ENCODE measurements at regions not wholly inside any gene's neighbourhood (a gene's known extent, or its start where the extent isn't known, plus 50 kb on each side); places are given as distances from the start of the nearest gene placed in this dataset.

DNA sequence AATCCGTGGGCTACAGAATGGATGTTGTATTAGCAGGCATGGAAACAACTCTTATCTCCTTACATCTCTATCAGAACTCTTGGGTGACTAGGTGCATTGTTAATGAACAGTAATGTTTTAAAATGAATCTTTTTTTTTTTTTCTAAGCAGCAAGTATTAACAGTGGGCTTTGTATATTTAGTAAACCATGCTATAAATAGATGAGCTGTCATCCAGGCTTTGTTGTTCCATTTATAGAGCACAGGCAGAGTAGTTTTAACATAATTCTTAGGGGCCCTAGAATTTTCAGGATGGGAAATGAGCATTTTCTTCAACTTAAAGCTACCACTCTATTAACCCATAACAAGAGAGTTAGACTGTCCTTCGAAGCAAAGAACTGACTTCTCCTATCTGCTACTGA is 233.7 kb upstream of the ADAMTSL1 start:
- intact Hi-C loops (cut with micrococcal nuclease): no loop called here
- CTCF ChIA-PET: no interaction called here

More for the DNA sequence above, 233.7 kb upstream of the ADAMTSL1 start:
- Histone ChIP-seq H3K4me1 (ENCODE audit: control insufficient read depth, insufficient read depth, low read length) (no peaks in the 10 kb centered on the region), H2BK120ac (ENCODE audit: low read depth, low read length) (no peak overlapping the region), H2AK9ac (replicated peaks; ENCODE audit: low read depth, low read length, poor library complexity) (no peak overlapping the region), H4K8ac (ENCODE audit: low read depth in 2 of 2, low read length in 2 of 2) (no peak overlapping the region), H3K9me3 (ENCODE audit: control insufficient read depth, insufficient read depth, low read length) (peaks cover 2% of the 10 kb centered on the region; the same call in 1 of the 2 replicates), H4K20me1 (ENCODE audit: insufficient read depth, low read length) (no peaks in the 10 kb centered on the region), H2BK20ac (ENCODE audit: low read depth, low read length) (no peak overlapping the region), H3K36me3 (ENCODE audit: control insufficient read depth, insufficient read depth, low read length) (no peaks in the 10 kb centered on the region), H2BK15ac (ENCODE audit: low read depth, low read length) (no peak overlapping the region), H4K91ac (ENCODE audit: insufficient read depth, low read depth, low read length) (no peak overlapping the region), H2AK5ac (ENCODE audit: low read depth, low read length) (no peak overlapping the region), H3K4me3 (ENCODE audit: insufficient read depth, low read depth, low read length) (no peak overlapping the region), H3K4ac (ENCODE audit: low read depth, low read length) (no peak overlapping the region), H3K56ac (ENCODE audit: extremely low read depth, insufficient read depth, low read length) (no peak overlapping the region), H3K9me1 (ENCODE audit: insufficient read depth, low read length) (peaks cover 3% of the 10 kb centered on the region), H3K14ac (replicated peaks; ENCODE audit: low read depth, low read length) (no peak overlapping the region), H3K79me1 (ENCODE audit: low read depth in 1 of 2, low read length in 2 of 2) (no peaks in the 10 kb centered on the region), H4K5ac (ENCODE audit: low read depth, low read length) (no peak overlapping the region), H3K4me2 (ENCODE audit: low read depth, low read length) (no peak overlapping the region), H3K9ac (ENCODE audit: low read depth, low read length) (no peak overlapping the region), H3K18ac (ENCODE audit: low read depth, low read length) (no peak overlapping the region), H3K23ac (ENCODE audit: low read depth, low read length) (no peak overlapping the region), H2BK5ac (ENCODE audit: low read depth, low read length, poor library complexity, severe bottlenecking) (no peak overlapping the region), H3K27me3 (ENCODE audit: control insufficient read depth, insufficient read depth, low read length) (no peaks in the 10 kb centered on the region), H3K27ac (ENCODE audit: insufficient read depth, low read length) (no peak overlapping the region), H2AFZ (replicated peaks; ENCODE audit: low read length, poor library complexity) (no peak overlapping the region)
- no TSS peak for BruUV-seq (replicated peaks)
- POLR2A ChIA-PET (ENCODE audit: unreplicated experiment): no interaction called here
- dilution Hi-C loops (cut with HindIII; ENCODE audit: low sequenced_read_pairs, unreplicated experiment): no loop called here
- DNase-seq (no peak), ATAC-seq (ENCODE audit: low read depth) (no peak)
- in situ Hi-C loops (cut with MboI; ENCODE audit: low sequenced_read_pairs): no loop called here
- TF ChIP-seq ELK1 (IDR thresholded peaks at IDR 0.05; ENCODE audit: borderline replicate concordance, low read depth, low read length) (no peak), RFX5 (IDR thresholded peaks at IDR 0.05; ENCODE audit: low read depth, low read length) (no peak), RAD21 (IDR thresholded peaks at IDR 0.05; ENCODE audit: low read length) (no peak), SMC3 (IDR thresholded peaks at IDR 0.05; ENCODE audit: low read depth, low read length) (no peak), CEBPB (IDR thresholded peaks at IDR 0.05; ENCODE audit: low read depth, low read length) (no peak), CHD1 (IDR thresholded peaks at IDR 0.05; ENCODE audit: low read depth, low read length) (no peak), USF2 (IDR thresholded peaks at IDR 0.05; ENCODE audit: low read depth, low read length) (no peak), POLR2A (IDR thresholded peaks at IDR 0.05; ENCODE audit: low read depth, low read length) (no peak), BHLHE40 (IDR thresholded peaks at IDR 0.05; ENCODE audit: low read depth, low read length) (no peak), MAZ (IDR thresholded peaks at IDR 0.05; ENCODE audit: borderline replicate concordance, low read depth, low read length) (no peak), FOS (IDR thresholded peaks at IDR 0.05; ENCODE audit: low read depth, low read length) (no peak), MAFK (IDR thresholded peaks at IDR 0.05; ENCODE audit: low read depth, low read length) (no peak), RCOR1 (IDR thresholded peaks at IDR 0.05; ENCODE audit: insufficient replicate concordance, low read length) (no peak), MXI1 (IDR thresholded peaks at IDR 0.05; ENCODE audit: borderline replicate concordance, low read depth, low read length) (no peak)
- WGBS, 2 experiments (ENCODE audit: extremely low coverage in 2 of 2, insufficient read length in 1 of 2): no CpG with 5 or more reads among the region's 2 CpGs
